GM23338 (cell line): ENCODE measurements at regions not wholly inside any gene's neighbourhood (a gene's known extent, or its start where the extent isn't known, plus 50 kb on each side); places are given as distances from the start of the nearest gene placed in this dataset.

Experiments used
- ATAC-seq: fragments of 200-7000 bp; cut with Tn5 transposase; 3 replicates; pipeline ENCODE4 v1.9.1; 2020
- DNase-seq: peaks from one replicate; pipeline ENCODE4 v3.0.0-alpha.2; 2015; ENCODE audit warnings: low spot score
- H2AFZ ChIP-seq: fragments of 200-600 bp; sonication (generic); 2 replicates; pipeline ENCODE4 v1.8.0; 2016; ENCODE audit warnings: antibody characterized with exemption, mild to moderate bottlenecking, moderate library complexity
- H3F3A ChIP-seq: fragments of 200-600 bp; sonication (generic); replicated peaks from 2 replicates; pipeline ENCODE4 v1.8.0; 2017; ENCODE audit warnings: antibody characterized with exemption, mixed run types, low read depth
- H3K27ac ChIP-seq: fragments of 200-600 bp; sonication (generic); 2 replicates; pipeline ENCODE4 v1.6.1; 2016; ENCODE audit warnings: low read depth
- H3K27me3 ChIP-seq: fragments of 200-600 bp; sonication (generic); 2 replicates; pipeline ENCODE4 v1.8.0; 2016; ENCODE audit warnings: mild to moderate bottlenecking, mixed run types, moderate library complexity; ENCODE audit not compliant: insufficient read depth
- H3K36me3 ChIP-seq: fragments of 200-600 bp; sonication (generic); 2 replicates; pipeline ENCODE4 v1.8.0; 2016; ENCODE audit warnings: mild to moderate bottlenecking; ENCODE audit not compliant: insufficient read depth
- H3K4me1 ChIP-seq: fragments of 200-600 bp; sonication (generic); 2 replicates; pipeline ENCODE4 v1.8.0; 2016; ENCODE audit warnings: mild to moderate bottlenecking, moderate library complexity; ENCODE audit not compliant: insufficient read depth
- H3K4me2 ChIP-seq: fragments of 200-600 bp; sonication (generic); 2 replicates; pipeline ENCODE4 v1.7.1; 2017; ENCODE audit warnings: mixed run types
- H3K4me3 ChIP-seq: fragments of 200-600 bp; sonication (generic); 2 replicates; pipeline ENCODE4 v1.6.1; 2016; ENCODE audit warnings: mixed run types
- H3K79me2 ChIP-seq: fragments of 200-600 bp; sonication (generic); replicated peaks from 2 replicates; pipeline ENCODE4 v1.8.0; 2017; ENCODE audit warnings: mild to moderate bottlenecking; ENCODE audit not compliant: insufficient read depth
- H3K9me2 ChIP-seq: fragments of 200-600 bp; sonication (generic); 2 replicates; pipeline ENCODE4 v1.8.0; 2017; ENCODE audit not compliant: insufficient read depth
- H4K20me1 ChIP-seq: fragments of 200-600 bp; sonication (generic); replicated peaks from 2 replicates; pipeline ENCODE4 v1.8.0; 2017; ENCODE audit warnings: mild to moderate bottlenecking; ENCODE audit not compliant: insufficient read depth
- H3K27ac Mint-ChIP-seq: 2 replicates; pipeline ENCODE4 v1.8.0; 2020; ENCODE audit warnings: inconsistent platforms, mild to moderate bottlenecking, moderate library complexity, mixed read lengths
- H3K27me3 Mint-ChIP-seq: 3 replicates; pipeline ENCODE4 v1.8.0; 2022; ENCODE audit warnings: low read depth, mild to moderate bottlenecking, moderate library complexity, mixed read lengths, inconsistent platforms; ENCODE audit not compliant: insufficient read depth, poor library complexity
- H3K36me3 Mint-ChIP-seq: 3 replicates; pipeline ENCODE4 v1.8.0; 2021; ENCODE audit warnings: low read depth, mild to moderate bottlenecking, inconsistent platforms, moderate library complexity, mixed read lengths
- H3K4me1 Mint-ChIP-seq: 3 replicates; pipeline ENCODE4 v1.8.0; 2020; ENCODE audit warnings: mild to moderate bottlenecking, inconsistent platforms, mixed read lengths
- H3K4me3 Mint-ChIP-seq: 3 replicates; pipeline ENCODE4 v1.8.0; 2021; ENCODE audit warnings: moderate library complexity, mild to moderate bottlenecking, inconsistent platforms, mixed read lengths
- H3K9me3 Mint-ChIP-seq: 3 replicates; pipeline ENCODE4 v1.8.0; 2020; ENCODE audit warnings: moderate library complexity, mild to moderate bottlenecking, inconsistent platforms, mixed read lengths
- CREB1 ChIP-seq: fragments of 250-450 bp; sonication (Bioruptor Pico); IDR thresholded peaks from 2 replicates; pipeline ENCODE4 v1.5.0; 2020; ENCODE audit warnings: low read depth, mild to moderate bottlenecking, moderate library complexity
- CTCF ChIP-seq, 2 experiments: fragments of 200-600 bp in 1 of 2; sonication (generic) in 1 of 2; conservative IDR thresholded peaks; 2 replicates each; pipeline versions ENCODE4 v1.5.1 to v1.6.1; 2016 to 2017; ENCODE audit warnings: antibody characterized with exemption in 2 of 2, low read depth in 2 of 2, mild to moderate bottlenecking in 2 of 2, moderate library complexity in 1 of 2
- ETS1 ChIP-seq: IDR thresholded peaks from 2 replicates; pipeline ENCODE4 v1.6.1; 2016; ENCODE audit warnings: antibody characterized with exemption
- EZH2 ChIP-seq: fragments of 200-600 bp; sonication (generic); IDR thresholded peaks from one replicate; pipeline ENCODE4 v1.8.0; 2017; ENCODE audit warnings: antibody characterized with exemption, mild to moderate bottlenecking, low read depth; ENCODE audit not compliant: unreplicated experiment
- EZH2phosphoT487 ChIP-seq: fragments of 200-600 bp; sonication (generic); IDR thresholded peaks from one replicate; pipeline ENCODE4 v1.8.1; 2018; ENCODE audit warnings: antibody characterized with exemption; ENCODE audit not compliant: unreplicated experiment
- JUNB ChIP-seq: IDR thresholded peaks from one replicate; pipeline ENCODE4 v1.6.1; 2016; ENCODE audit warnings: antibody characterized with exemption; ENCODE audit not compliant: unreplicated experiment
- NANOG ChIP-seq: IDR thresholded peaks from 2 replicates; pipeline ENCODE4 v1.6.1; 2016; ENCODE audit warnings: antibody characterized with exemption, borderline replicate concordance
- POLR2AphosphoS5 ChIP-seq: IDR thresholded peaks from 2 replicates; pipeline ENCODE4 v1.6.1; 2016; ENCODE audit warnings: antibody characterized with exemption, low read depth
- REST ChIP-seq: IDR thresholded peaks from one replicate; pipeline ENCODE4 v1.6.1; 2018; ENCODE audit warnings: antibody characterized with exemption; ENCODE audit not compliant: unreplicated experiment
- STAT1 ChIP-seq: IDR thresholded peaks from one replicate; pipeline ENCODE4 v1.6.1; 2016; ENCODE audit warnings: antibody characterized with exemption; ENCODE audit not compliant: unreplicated experiment
- ZNF114 ChIP-seq: fragments of 250-450 bp; sonication (Bioruptor Pico); IDR thresholded peaks from 2 replicates; pipeline ENCODE4 v1.5.0; 2020; ENCODE audit warnings: mild to moderate bottlenecking, moderate library complexity
- ZNF331 ChIP-seq: fragments of 250-450 bp; sonication (Bioruptor Pico); IDR thresholded peaks from 2 replicates; pipeline ENCODE4 v1.5.0; 2020; ENCODE audit warnings: low read depth, mild to moderate bottlenecking, moderate library complexity
- ZNF462 ChIP-seq: fragments of 250-450 bp; sonication (Bioruptor Pico); IDR thresholded peaks from 2 replicates; pipeline ENCODE4 v1.5.0; 2020; ENCODE audit warnings: mild to moderate bottlenecking, moderate library complexity

- H3K27me3 Mint-ChIP-seq, result peaks cover 4% of the 10 kb centered on the region
- H3K4me1 Mint-ChIP-seq, result no peaks in the 10 kb centered on the region; the same call in 2 of the 3 replicates
- no peak overlapping the region for H3K4me3 Mint-ChIP-seq
- H3K27ac Mint-ChIP-seq, result no peak overlapping the region
- Histone ChIP-seq H3K27ac (no peak overlapping the region), H3F3A (no peaks in the 10 kb centered on the region), H3K4me3 (no peak overlapping the region), H3K9me2 (no peaks in the 10 kb centered on the region), H2AFZ (no peak overlapping the region), H4K20me1 (no peaks in the 10 kb centered on the region), H3K4me2 (no peak overlapping the region), H3K4me1 (no peaks in the 10 kb centered on the region), H3K27me3 (no peaks in the 10 kb centered on the region), H3K79me2 (no peaks in the 10 kb centered on the region), H3K36me3 (no peaks in the 10 kb centered on the region; the same call in 1 of the 2 replicates)
- peaks cover 15% of the 10 kb centered on the region for H3K9me3 Mint-ChIP-seq
- ATAC-seq, result 0 out of 3 replicates have a peak, but pooled peaks have one; percentile 21
- TF ChIP-seq EZH2, result no peak
- TF ChIP-seq REST, result no peak
- no peak for TF ChIP-seq EZH2phosphoT487
- no peak for TF ChIP-seq JUNB
- TF ChIP-seq ZNF331 (CRISPR knock-in tag), result no peak
- TF ChIP-seq POLR2AphosphoS5, result no peak
- TF ChIP-seq ZNF114, result no peak
- no peak for TF ChIP-seq STAT1
- no peak for TF ChIP-seq CTCF (conservative IDR thresholded peaks at IDR 0.05; ENCODE audit: low read depth in 2 of 2)
- no peak for TF ChIP-seq ZNF462
- no peak for TF ChIP-seq CREB1
- TF ChIP-seq ETS1, result no peak
- no peak for TF ChIP-seq NANOG
- DNase-seq, result peak; percentile 23
- H3K36me3 Mint-ChIP-seq, result no peaks in the 10 kb centered on the region; the same call in 2 of the 3 replicates
These were observed 292.8 kb downstream of the LNPK start for GRCh38 chr2:175709248-175709647.
